WI38 (cell line): ENCODE measurements at regions not wholly inside any gene's neighbourhood (a gene's known extent, or its start where the extent isn't known, plus 50 kb on each side); places are given as distances from the start of the nearest gene placed in this dataset.

ENCODE experiments used
- H3K4me3 ChIP-seq: 2 replicates; pipeline ENCODE4 v1.5.1; 2011; ENCODE audit warnings: low read depth, mild to moderate bottlenecking, control low read depth, low read length
- TF ChIP-seq, protein P1 (sequence below): IDR thresholded peaks from 2 replicates; pipeline ENCODE4 v1.5.1; 2012; ENCODE audit warnings: low read depth, mild to moderate bottlenecking, control low read depth, low read length

DNA sequence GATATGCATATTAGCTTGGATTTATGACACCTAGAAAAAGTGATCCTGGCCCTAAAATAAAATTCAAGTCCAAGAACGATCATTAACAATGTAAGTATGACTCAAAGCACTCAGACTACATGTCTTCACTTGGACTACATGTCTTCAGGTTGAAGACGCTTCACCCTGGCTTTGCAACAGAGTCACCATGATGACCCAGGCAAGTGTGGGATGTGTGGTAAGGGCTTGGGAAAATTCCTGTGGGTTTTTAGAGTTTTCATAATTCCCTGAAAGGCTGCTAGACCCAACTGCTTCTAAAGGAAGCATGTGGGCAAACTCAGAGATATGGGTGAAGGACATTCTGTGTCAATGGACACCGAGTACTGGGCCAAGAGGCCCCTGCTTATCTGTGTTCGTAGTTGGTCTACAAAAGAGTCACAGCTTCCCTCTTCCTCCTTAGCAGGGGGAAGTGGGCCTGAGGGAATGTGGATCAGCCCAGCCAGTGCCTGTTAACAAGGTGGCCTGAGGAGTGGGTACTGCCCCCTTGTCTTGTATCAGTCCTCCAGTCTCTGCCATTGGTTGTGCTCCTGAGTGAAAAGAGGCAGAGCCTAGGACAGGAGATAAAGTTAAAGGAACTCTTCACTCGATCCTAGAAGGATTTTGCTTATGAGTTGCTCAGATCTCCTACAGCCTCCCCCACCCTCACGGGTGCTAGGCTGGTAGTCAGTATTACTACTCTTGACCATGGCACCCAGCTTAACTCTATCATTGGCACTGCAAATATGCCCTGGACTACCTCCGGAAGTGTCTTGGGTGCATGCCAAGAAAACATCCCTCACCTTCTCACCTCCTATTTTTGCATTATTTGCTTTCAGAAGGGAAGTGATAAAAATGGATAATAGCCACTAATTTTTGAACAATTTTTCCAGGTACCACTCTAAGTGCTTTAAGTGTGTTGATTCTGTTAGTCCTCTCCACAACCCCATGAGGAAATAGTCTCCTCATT, 406.3 kb downstream of the COG6 start:
- TF ChIP-seq, protein P1, sequence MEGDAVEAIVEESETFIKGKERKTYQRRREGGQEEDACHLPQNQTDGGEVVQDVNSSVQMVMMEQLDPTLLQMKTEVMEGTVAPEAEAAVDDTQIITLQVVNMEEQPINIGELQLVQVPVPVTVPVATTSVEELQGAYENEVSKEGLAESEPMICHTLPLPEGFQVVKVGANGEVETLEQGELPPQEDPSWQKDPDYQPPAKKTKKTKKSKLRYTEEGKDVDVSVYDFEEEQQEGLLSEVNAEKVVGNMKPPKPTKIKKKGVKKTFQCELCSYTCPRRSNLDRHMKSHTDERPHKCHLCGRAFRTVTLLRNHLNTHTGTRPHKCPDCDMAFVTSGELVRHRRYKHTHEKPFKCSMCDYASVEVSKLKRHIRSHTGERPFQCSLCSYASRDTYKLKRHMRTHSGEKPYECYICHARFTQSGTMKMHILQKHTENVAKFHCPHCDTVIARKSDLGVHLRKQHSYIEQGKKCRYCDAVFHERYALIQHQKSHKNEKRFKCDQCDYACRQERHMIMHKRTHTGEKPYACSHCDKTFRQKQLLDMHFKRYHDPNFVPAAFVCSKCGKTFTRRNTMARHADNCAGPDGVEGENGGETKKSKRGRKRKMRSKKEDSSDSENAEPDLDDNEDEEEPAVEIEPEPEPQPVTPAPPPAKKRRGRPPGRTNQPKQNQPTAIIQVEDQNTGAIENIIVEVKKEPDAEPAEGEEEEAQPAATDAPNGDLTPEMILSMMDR, result no peak
- no peak overlapping the region for H3K4me3 ChIP-seq

- TF ChIP-seq, protein P1, result no peak
- no peak overlapping the region for H3K4me3 ChIP-seq
Measured at GRCh38 chr13:40063278-40063698, 407.8 kb downstream of the COG6 start.

DNA sequence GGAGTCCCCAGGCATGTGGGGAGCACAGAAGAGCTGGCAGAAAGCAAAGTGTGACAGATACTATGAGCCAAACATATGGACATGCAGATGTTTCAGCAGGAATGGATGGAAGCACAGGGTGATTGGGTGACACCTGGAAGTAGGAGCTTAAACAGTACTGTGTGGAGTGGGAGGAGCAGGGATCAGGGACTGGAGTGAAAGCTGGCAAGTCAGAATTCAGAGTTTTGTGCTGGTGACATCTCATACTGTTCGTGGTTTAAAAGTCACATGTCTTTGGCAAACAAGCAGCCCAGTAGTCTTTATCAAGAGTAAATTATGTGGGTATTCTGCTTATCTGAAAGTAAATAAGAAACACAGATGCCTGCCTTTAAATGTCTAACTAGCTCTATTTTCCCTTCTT, 408.2 kb downstream of the COG6 start:
- TF ChIP-seq, protein P1, result no peak
- H3K4me3 ChIP-seq, result no peak overlapping the region

DNA sequence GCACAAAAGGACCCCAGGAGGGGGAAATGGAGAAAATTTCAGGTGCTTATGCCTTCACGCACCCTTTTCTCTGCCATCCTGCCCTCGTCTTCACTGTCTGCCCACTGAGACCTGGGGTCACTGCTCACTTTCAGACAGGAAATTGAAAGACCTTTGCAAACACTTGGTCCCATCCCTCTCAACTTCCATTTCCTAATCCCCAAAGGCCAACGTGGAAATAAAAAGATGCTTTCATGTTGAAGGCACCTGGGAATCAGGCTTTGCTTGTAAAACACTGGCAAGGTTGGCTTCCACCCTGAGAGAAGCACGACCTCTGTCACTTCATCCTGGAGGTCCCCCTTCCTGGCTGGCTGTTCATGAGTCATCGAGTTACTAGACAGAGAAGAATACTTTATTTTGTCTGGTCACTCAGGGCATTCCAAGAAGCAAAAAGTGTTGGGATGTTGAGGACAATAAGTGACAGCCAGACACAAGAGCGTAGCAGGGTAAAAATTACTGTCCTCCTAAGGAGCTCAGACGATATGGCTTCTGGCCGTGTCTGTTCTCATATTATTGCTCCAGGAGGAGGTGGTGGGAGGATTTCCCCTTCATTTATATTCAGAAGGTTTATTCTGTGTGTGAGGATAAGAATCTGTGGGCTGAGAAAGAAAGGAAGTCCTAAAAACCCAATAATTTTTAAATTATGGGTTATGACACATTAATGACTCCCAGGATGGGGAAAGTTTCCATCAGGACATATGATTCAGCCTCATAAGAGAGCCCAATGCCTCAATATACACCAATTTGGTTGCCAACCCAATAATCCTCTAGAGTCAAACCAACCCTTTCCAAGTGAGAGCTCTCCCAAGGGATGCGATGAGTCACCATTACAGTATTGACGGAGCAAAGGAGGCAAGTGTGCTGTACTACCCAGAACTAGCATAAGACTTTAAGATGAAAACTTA, 409.0 kb downstream of the COG6 start:
- H3K4me3 ChIP-seq, result no peak overlapping the region
- TF ChIP-seq, protein P1, result no peak

GRCh38 chr13:40069173-40070044, 413.9 kb downstream of the COG6 start:
- TF ChIP-seq, protein P1, result peak; percentile 39
- H3K4me3 ChIP-seq, result no peak overlapping the region

GRCh38 chr13:40070357-40070756, 414.9 kb downstream of the COG6 start:
- no peak overlapping the region for H3K4me3 ChIP-seq
- TF ChIP-seq, protein P1, result no peak
